HG03565 (cell line): ENCODE measurements at regions not wholly inside any gene's neighbourhood (a gene's known extent, or its start where the extent isn't known, plus 50 kb on each side); places are given as distances from the start of the nearest gene placed in this dataset.

Experiments used
- ATAC-seq: cut with Tn5 transposase; IDR thresholded peaks from one replicate; pipeline ENCODE4 v1.9.1; 2021; ENCODE audit warnings: mild to moderate bottlenecking, moderate library complexity; ENCODE audit not compliant: unreplicated experiment

DNA sequence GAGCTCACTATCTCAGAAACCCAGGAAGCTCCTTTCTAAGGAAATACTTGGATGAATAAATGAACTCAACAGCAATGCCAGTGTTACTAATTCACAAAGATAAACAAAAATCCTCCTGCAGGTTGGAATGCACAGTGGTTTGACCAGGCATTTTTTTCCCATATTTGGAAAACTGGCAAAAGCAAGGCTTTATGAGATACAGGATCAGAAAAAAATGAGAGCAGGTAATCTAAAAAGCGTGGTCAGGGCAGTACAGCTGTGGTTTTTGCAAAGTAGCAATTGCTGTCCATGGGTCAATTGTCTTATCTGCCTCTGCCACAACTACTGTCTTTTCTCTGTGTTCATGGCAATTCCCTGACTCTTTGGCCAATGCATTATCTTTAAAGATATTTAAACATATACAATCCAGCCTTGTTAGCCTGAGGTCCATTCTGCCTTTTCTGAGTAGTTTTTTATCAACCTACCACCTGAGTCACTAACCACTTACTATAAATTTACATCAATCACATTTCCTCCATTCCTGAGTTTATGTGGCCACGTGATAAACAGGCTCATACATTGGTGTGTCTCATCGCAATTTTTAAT, 564.5 kb upstream of the IGFBP3 start:
- ATAC-seq = no peak

DNA sequence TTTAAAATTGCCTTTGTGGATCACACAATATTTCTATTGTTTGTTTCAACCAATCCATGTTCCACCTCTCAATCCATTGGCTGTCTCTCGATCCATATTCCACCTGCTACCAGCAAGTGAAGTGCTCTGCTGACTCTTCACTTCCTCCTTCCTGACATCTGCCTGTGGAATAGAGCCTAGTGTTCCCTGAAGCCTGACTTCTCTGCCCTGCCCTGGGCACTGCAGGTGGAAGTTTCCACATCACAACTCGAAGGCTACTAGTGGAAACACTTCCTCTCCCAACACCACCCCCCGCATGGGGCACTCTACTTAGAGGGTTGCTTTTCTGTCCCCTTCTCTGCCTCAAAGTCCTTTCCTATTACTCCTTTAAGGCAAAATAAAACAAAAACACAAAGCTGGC, 563.8 kb upstream of the IGFBP3 start:
- no peak for ATAC-seq

DNA sequence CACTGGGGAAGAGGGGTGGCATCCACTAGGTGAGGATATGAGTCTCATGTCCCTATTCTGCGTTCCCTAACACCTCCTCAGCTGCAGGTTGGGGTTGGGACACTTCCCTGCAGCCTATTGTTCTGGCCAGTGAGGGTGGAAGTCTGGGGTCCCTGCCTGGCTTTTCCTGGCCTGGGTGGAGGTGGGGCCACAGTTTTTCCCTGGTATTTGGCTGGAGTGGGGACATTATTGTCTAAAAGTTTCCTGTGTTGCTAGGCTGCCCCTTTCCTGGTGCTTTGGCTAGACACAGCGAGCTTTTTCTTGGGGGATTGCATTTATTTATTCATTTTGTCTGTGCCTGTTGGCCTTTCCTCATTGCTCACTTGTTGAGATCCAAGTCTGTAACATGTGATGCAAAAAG, 559.5 kb upstream of the IGFBP3 start:
- ATAC-seq = no peak

DNA sequence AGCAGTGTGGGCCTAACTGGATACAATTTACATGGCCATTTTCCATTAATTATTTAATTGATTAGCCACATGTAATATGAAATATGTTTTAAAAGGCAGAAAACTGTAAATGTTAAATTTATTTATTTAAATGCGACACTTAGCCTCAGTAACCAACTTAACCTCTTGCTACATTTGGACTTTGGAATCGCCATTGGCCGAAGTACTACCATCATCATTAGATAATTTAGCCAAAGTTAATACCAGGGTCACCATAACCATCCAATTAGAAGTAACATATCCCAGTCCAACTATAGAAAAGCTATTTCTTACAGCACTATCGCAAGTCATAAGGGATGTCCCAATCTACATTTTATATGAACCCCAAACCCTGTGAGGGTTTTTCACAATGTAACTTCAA, 558.6 kb upstream of the IGFBP3 start:
- ATAC-seq = no peak

DNA sequence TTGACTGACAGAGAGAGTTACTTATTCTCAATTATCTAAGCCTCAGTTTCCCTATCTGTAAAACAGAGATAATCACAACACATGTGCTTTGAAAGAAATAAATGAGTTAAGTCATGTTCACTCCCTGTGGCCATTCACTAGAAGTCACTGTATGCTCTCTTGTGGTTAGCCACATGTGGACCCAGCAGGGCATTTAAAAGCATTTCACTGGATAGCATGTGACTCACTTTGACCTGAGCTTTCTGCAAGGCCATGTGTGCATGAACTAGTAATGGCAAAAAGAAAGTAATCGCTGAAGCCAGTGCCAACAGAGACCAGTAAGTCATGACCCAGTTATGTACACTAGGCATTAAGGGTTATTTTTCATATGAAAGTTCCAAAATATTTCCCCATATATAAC, 557.0 kb upstream of the IGFBP3 start:
- ATAC-seq = no peak

DNA sequence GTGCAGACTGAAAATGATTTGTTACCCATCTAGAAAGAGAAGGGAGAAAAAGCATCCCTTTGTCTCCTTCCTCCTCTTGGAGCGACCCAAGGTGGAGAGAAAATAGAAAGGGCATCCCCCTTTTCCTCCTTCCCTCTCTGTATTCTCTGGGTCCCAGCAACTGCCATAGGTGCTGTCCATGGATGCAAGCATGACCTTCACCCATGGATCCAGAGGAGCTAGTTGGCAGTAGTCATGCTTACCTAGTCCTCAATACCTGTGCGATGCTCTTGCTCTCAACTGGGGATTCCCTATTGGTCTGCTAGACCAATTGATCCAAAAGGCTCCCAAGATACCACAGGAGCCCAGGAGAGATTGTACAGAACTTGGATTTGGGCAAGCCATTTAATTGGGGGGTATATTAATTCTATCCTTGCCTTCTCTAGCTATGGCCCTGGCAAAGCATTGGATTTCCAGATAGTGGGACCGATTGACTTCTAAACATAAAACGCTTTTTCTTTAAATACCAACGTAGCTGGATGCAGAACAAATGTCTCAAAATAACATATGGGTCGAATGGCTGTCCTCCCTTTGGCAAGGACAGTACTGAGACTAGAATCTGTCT, 547.8 kb upstream of the IGFBP3 start:
- no peak for ATAC-seq

DNA sequence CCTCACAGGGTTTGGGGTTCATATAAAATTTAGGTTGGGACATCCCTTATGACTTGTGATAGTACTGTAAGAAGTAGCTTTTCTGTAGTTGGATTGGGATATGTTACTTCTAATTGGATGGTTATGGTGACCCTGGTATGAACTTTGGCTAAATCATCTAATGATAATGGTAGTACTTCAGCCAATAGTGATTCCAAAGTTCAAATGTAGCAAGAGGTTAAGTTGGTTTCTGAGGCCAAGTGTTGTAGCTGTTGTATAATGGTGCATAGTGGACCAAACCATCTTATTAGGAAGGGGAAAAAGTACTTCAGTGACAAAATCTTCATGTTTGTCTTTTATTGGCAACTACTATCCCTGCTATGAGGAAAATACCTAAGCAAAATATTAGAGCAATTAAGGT, 542.1 kb upstream of the IGFBP3 start:
- ATAC-seq = no peak

DNA sequence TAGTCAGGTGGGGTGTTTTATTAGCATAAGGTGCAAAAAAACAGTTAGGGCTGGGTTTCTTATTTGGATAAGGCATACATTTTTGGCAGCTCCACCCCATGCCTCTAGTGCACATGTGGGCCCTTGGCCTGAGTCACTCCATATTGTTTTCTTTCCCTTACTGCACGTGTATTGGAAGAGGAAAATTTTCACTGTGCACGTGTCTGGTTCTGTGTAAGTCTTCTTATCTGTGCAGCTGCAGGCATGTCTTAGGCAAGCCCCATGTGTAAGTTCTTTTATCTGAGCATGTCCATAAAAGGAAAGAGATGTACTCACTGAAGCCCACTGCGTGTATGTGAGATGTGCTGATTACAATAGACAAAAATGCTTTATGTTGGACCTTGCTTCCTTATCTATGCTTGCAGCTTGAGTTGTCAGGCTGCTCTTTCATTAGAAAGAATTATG, 540.3 kb upstream of the IGFBP3 start:
- no peak for ATAC-seq

DNA sequence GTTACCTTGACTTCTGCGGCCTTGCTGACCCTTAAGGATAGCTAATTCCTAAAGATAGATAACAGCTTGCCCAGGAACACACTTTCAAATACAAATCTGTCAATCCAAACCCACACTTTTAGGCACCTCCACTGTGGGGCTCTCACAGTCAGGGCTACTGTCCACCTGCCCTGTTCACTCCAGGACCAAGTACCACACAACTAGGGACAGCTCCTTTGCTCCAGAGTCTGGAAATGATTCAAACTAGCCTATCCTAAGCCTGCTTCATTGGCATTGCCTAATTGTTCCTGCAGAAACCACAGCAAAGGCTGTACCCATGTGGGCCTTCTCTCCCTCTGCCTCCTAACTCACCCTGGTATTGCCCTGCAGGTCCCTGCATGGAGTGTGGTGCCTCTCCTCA, 538.9 kb upstream of the IGFBP3 start:
- no peak for ATAC-seq

DNA sequence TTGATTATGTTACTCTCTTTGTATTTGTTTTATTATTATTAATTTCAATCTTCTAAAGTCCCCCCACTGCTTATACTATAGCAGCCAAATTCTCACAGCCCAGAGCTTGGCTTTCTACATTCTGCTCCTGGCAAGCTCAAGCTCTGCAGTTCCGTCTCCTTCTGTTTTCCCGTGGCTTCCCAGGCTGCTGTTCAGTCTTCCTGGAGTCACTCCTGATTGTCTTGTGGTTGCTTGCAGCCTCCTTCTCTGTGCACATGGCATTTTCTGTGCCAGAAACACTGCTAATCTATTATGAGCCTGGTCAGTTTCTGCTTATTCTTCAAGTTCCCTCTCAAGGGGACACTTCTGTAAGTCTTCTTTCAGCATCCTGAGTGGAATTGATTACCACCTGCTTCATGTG, 533.7 kb upstream of the IGFBP3 start:
- ATAC-seq = no peak

DNA sequence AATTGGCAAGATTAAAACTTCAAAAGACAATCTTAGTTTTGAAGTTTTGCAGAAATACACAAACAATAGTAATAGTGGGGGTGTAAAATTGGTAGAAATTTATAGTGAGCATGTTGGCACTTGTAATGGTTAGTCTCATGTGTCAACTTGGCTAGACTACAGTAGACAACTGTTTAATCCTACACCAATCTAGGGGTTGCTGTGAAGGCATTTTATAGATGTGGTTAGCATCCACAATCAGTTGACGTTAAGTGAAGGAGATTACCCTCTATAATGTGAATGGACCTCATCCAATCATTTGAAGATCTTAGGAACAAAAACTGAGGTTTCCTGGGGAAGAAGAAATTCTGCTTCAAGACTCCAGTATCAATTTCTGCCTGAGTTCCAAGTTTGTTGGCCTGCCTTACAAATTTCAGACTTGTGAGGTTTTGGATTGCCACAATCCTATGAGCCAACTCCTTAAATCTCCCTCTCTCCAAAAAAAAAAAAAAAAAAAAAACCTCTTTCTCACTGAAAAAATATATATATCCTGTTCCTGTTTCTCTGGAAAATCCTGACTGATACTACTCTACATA, 531.6 kb upstream of the IGFBP3 start:
- no peak for ATAC-seq

DNA sequence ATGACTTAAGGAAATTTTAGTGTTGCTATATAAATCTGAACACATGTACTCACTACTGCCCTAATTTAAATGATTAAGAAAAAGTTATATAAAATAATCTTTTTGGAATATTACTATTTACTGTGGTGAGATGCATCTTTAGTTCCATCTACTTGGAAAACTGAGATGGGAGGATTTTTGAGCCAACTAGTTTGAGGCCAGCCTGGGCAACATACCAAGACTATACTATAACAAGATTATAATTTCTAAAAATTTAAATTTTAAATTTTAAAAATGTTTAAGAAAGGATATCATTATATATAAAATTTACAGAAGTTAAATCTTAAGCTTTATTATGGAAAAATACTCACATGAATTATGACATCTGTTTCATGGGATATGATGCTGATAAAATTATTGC, 530.8 kb upstream of the IGFBP3 start:
- ATAC-seq = no peak

DNA sequence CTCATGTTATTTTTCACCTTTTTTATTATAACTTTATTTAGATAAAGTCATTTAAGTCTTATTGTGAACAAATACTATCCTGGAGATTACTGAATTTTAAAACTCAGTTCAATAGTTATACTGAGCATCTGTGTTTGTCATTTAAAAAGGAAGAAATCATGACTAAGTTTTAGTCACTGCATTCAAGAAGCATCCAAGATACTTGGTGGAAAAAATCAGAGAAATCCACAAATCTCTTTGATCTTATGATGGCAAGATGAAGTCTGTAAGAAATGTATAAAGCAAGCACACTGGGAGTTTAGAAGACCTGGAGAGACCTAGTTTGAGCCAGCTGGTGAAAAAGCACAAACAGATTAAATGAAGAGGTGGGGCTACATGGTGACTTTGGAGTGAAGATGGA, 529.8 kb upstream of the IGFBP3 start:
- no peak for ATAC-seq

DNA sequence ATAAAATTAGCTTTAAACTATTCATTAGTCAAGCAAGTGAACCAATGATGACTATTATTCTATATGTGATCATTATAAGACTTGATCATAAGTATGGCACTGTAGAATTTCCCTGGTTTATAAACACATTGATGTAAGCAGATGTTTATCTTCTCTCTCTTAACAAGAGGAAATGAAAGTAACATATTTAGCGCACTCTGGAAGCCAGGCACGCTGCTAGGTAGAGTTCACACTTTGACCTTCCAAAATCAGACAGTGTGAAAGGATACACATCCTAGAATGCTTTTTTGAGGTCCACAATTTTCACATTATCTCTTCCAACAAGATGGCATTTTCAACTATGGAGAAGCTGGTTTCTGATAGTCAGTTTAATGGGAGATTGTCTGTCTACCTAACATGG, 529.4 kb upstream of the IGFBP3 start:
- ATAC-seq = no peak

DNA sequence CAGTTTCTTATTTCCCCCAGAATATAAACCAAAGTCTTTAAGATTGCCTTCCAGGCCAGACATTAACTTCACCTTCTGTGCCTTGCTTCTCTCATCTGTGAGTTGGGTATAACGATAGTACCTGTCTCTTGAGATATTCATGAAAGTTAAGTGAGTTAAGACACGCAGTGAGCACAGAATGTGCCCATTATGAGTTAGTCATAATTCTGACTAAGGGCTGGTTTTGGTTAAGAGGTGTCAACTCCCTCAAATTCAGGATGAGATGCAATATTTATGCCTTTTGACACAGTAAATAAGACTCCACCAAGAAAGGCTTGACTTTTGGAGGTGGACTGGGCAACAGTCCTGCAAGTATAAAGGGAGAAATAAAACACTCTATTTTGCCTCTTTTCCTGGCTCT, 528.7 kb upstream of the IGFBP3 start:
- ATAC-seq = no peak

DNA sequence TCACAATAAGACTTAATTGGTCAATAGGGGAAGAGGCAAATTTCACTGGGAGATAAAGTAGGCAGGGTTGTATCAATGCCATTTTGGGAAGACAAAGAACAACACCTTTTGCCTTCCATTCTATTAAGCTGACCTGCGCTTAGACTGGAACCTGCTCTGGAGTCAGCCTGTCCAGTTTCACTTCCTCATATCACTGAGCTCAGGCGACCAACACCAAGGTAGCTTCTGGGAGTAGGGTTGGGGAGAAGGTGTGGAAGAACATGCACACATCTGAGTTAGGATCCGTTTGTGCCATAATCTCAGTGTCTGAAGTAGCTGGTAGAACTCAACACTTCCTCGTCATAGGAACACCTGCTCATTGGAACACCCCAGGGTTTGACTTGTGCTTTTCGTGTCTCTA, 527.4 kb upstream of the IGFBP3 start:
- ATAC-seq = no peak

DNA sequence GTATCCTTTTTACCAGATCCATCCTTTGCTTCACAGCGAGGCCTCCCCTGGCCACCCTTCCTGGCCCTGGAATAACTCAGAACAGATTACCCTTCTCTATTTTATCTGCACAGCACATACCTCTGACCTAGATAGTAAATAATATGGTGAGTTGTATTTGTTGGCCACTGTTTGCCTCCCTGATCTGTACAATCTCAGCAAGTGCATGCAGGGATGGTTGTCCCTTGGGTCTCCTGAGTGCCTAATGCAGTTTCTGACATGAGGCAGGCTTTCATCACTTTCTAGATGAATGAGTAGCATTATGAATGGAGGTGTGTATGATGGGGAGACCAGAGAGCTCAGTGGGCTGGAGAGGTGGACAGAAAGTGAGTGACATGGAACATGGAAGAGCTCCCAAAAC, 525.1 kb upstream of the IGFBP3 start:
- no peak for ATAC-seq

DNA sequence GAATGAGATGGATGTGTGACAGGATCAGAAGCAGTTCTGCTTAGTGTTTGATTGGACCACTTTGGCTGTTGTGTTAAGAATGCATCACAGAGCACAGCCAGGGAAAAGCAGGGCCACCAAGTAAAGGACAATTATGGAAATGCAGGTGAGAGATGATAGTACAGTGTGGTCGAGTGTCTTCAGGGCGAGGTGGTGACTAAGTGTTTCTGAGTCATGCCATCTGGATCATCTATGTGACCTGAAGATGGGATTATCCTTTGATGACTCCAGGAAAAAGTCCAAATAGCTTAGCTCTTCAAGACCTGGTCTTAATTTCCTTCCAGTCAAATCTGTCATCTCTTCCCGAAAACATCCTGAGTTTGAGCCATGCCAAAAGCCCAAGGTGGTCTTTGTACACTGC, 523.2 kb upstream of the IGFBP3 start:
- no peak for ATAC-seq

DNA sequence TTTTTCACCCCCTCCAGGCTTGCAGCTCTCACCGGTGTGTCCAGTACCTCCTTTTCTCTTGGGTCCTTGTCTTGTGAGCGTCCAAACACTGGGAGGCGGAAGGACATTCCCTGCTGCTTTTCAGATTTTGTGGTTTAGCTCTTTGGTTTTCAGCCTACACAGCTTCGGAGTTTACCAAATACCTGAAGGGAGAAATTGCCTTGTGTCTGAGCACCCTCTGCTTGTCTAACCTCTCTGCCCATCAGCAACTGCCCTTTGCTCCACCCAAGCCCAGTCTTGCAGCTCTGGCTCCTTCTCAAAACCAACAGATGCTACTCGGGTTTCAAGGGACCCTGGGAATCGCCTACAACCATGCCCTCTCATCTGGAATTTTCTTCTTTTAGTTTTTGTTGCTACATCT, 519.1 kb upstream of the IGFBP3 start:
- no peak for ATAC-seq

DNA sequence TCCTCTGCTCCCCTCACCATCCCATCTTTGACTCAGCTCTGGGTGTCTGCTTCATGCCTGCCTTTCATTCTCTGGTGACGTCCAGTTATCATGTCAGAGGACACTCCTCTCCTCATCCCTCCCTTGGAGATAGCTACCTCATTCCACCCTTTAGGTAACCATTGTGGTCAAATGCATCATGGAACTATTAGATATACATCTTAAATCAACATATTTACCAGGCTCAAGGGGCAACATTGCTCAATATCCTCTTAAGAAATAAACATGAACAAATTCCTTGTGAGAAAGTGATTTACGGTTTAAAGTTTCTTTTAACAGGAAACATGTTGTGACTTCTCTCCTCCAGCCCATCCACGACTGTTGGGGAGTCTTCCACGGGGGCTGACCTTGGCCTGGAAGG, 511.6 kb upstream of the IGFBP3 start:
- no peak for ATAC-seq

DNA sequence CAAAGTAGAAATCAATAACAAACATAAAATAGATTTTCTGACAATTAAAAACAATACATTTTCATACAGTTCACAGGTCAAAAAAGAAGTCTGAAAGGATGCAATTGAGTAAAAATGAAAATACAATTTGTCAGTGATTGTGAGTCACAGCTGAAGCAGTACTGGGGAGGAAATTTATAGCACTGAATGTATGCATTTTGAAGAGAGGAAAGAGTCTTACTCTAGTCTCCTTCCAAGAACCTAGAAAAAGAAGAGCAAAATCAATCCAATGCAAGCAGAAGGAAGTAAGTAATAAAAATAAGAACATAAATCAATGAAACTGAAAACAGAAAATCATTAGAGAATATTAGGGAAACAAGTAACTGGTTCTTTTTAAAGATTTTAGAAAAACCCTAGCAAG, 507.2 kb upstream of the IGFBP3 start:
- no peak for ATAC-seq

DNA sequence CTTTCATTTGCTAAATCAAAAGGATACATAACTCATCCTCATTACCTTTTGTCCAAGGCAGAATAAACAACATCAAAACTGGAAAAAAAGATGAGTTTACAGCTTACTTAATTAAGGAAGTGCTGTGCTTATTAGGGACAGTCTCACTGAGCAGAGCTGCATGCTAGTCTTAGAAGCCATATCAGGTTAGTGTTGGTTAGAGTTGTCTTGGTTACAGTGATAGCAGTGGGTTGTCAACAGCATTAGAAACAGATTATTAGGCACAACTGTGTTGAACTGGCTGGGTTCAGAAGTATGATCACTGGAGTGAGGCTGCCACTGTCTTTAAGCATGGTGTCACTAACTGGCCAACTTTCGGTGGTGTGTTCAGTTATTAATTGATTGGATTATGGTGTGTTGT, 503.9 kb upstream of the IGFBP3 start:
- no peak for ATAC-seq
